Hematopoietic multipotent progenitor cell treated with erythropoietin and hydrocortisone succinate and interleukin-3 and kit ligand, for 17 days (in vitro differentiated cells): ENCODE measurements at regions not wholly inside any gene's neighbourhood (a gene's known extent, or its start where the extent isn't known, plus 50 kb on each side); places are given as distances from the start of the nearest gene placed in this dataset.
"Not testable (repeated sequence)": the region's sequence is repeated elsewhere in the genome, so short reads cannot be mapped to it uniquely, and the experiment has no call there.

ENCODE experiments used
- DNase-seq: peaks from one replicate; pipeline ENCODE4 v3.0.0-alpha.2; 2015; ENCODE audit warnings: low spot score

GRCh38 chr11:24181395-24182047, 315.3 kb upstream of the LUZP2 start:
- no peak for DNase-seq

GRCh38 chr11:24185535-24185934, 311.3 kb upstream of the LUZP2 start:
- not testable (repeated sequence) for DNase-seq

- DNase-seq: no peak
Observed at GRCh38 chr11:24196733-24197132, 300.1 kb upstream of the LUZP2 start.

- peak; percentile 42 for DNase-seq
Observed at GRCh38 chr11:24198481-24198880, 298.4 kb upstream of the LUZP2 start.

GRCh38 chr11:24199461-24199860, 297.4 kb upstream of the LUZP2 start:
- no peak for DNase-seq

GRCh38 chr11:24206030-24206429, 290.8 kb upstream of the LUZP2 start:
- no peak for DNase-seq

- DNase-seq: no peak
Observed at GRCh38 chr11:24206511-24206910, 290.3 kb upstream of the LUZP2 start.

- DNase-seq: no peak
Observed at GRCh38 chr11:24216488-24216887, 280.4 kb upstream of the LUZP2 start.

GRCh38 chr11:24217319-24217718, 279.5 kb upstream of the LUZP2 start:
- DNase-seq: not testable (repeated sequence)

GRCh38 chr11:24225501-24225900, 271.4 kb upstream of the LUZP2 start:
- DNase-seq: no peak

GRCh38 chr11:24226606-24227005, 270.2 kb upstream of the LUZP2 start:
- no peak for DNase-seq

- DNase-seq: no peak
Observed at GRCh38 chr11:24233041-24233440, 263.8 kb upstream of the LUZP2 start.

- no peak for DNase-seq
Observed at GRCh38 chr11:24234822-24235508, 261.9 kb upstream of the LUZP2 start.

- DNase-seq: no peak
Observed at GRCh38 chr11:24238771-24239645, 257.8 kb upstream of the LUZP2 start.

- DNase-seq: no peak
Observed at GRCh38 chr11:24239930-24240329, 256.9 kb upstream of the LUZP2 start.

GRCh38 chr11:24240496-24241175, 256.2 kb upstream of the LUZP2 start:
- DNase-seq: no peak

GRCh38 chr11:24246715-24247114, 250.1 kb upstream of the LUZP2 start:
- no peak for DNase-seq

GRCh38 chr11:24247846-24248245, 249.0 kb upstream of the LUZP2 start:
- no peak for DNase-seq

- no peak for DNase-seq
Observed at GRCh38 chr11:24249921-24250320, 246.9 kb upstream of the LUZP2 start.

- DNase-seq: no peak
Observed at GRCh38 chr11:24253237-24253760, 243.6 kb upstream of the LUZP2 start.

- DNase-seq: no peak
Observed at GRCh38 chr11:24264868-24265267, 232.0 kb upstream of the LUZP2 start.

GRCh38 chr11:24267014-24267413, 229.8 kb upstream of the LUZP2 start:
- no peak for DNase-seq
